GM19468 (cell line): ENCODE measurements at regions not wholly inside any gene's neighbourhood (a gene's known extent, or its start where the extent isn't known, plus 50 kb on each side); places are given as distances from the start of the nearest gene placed in this dataset.

ENCODE experiments used
- ATAC-seq: cut with Tn5 transposase; IDR thresholded peaks from one replicate; pipeline ENCODE4 v1.9.1; 2021; ENCODE audit warnings: mild to moderate bottlenecking, moderate library complexity, moderate number of reproducible peaks; ENCODE audit not compliant: unreplicated experiment; ENCODE audit errors: extremely low read depth

- no peak for ATAC-seq
These were observed 110.0 kb downstream of the TRIB2 start for GRCh38 chr2:12826781-12827180.

- ATAC-seq = no peak
These were observed 111.0 kb downstream of the TRIB2 start for GRCh38 chr2:12827721-12828120.

- no peak for ATAC-seq
These were observed 112.2 kb downstream of the TRIB2 start for GRCh38 chr2:12828980-12829379.

- no peak for ATAC-seq
These were observed 114.3 kb downstream of the TRIB2 start for GRCh38 chr2:12831016-12831415.

- no peak for ATAC-seq
These were observed 117.5 kb downstream of the TRIB2 start for GRCh38 chr2:12834239-12834638.

GRCh38 chr2:12835733-12836132 is 119.0 kb downstream of the TRIB2 start:
- ATAC-seq = no peak

- no peak for ATAC-seq
These were observed 122.6 kb downstream of the TRIB2 start for GRCh38 chr2:12839339-12839738.

GRCh38 chr2:12841021-12841420 is 124.3 kb downstream of the TRIB2 start:
- ATAC-seq = no peak

- ATAC-seq = no peak
These were observed 126.2 kb downstream of the TRIB2 start for GRCh38 chr2:12842917-12843316.

GRCh38 chr2:12844511-12844910 is 127.8 kb downstream of the TRIB2 start:
- no peak for ATAC-seq

GRCh38 chr2:12847694-12848575 is 131.2 kb downstream of the TRIB2 start:
- no peak for ATAC-seq

- no peak for ATAC-seq
These were observed 135.4 kb downstream of the TRIB2 start for GRCh38 chr2:12852135-12852534.

- no peak for ATAC-seq
These were observed 137.3 kb downstream of the TRIB2 start for GRCh38 chr2:12854001-12854530.

GRCh38 chr2:12855508-12855907 is 138.8 kb downstream of the TRIB2 start:
- ATAC-seq = no peak

GRCh38 chr2:12856934-12857601 is 140.3 kb downstream of the TRIB2 start:
- ATAC-seq = no peak

- no peak for ATAC-seq
These were observed 141.2 kb downstream of the TRIB2 start for GRCh38 chr2:12857891-12858290.

- no peak for ATAC-seq
These were observed 142.1 kb downstream of the TRIB2 start for GRCh38 chr2:12858786-12859185.

GRCh38 chr2:12861344-12861930 is 144.7 kb downstream of the TRIB2 start:
- no peak for ATAC-seq

GRCh38 chr2:12862541-12862940 is 145.8 kb downstream of the TRIB2 start:
- ATAC-seq = no peak

GRCh38 chr2:12863937-12864336 is 147.2 kb downstream of the TRIB2 start:
- no peak for ATAC-seq
